ENCODE measurements at regions not wholly inside any gene's neighbourhood (a gene's known extent, or its start where the extent isn't known, plus 50 kb on each side); places are given as distances from the start of the nearest gene placed in this dataset.

DNA sequence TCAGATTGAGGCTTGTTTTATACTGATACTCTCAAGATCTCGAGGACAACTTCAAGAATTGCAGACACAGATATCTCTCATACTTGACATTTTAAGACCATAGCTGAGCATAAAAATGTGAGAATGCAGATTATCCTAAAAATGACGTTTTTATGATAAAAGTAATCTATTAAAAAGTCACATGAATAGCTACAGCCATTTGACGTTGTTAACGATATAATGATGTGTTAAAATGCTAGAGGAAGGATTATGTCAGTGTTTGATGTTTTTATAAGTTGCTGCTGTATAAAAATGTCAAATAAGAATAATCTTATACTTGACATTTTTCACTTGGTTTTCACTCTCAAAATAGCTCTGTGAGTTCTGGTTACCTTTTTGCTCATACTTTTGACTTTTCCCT is 67.1 kb upstream of the NPVF start:
- no peaks in the 10 kb centered on the region for H3K4me1 ChIP-seq (ENCODE audit: control insufficient read depth in 2 of 2, insufficient read depth in 2 of 2, low read length in 2 of 2)
- H3K4me3 ChIP-seq (ENCODE audit: control extremely low read depth in 1 of 5, extremely low read depth in 1 of 5, insufficient read depth in 1 of 5, low read depth in 2 of 5, low read length in 4 of 5): no peak overlapping the region
- H2AFZ ChIP-seq (ENCODE audit: insufficient read depth, low read depth, low read length, poor library complexity, severe bottlenecking): no peak overlapping the region
- H3K9me3 Mint-ChIP-seq (ENCODE audit: insufficient read depth): no peaks in the 10 kb centered on the region
- H4K20me1 ChIP-seq (ENCODE audit: control insufficient read depth, insufficient read depth, low read length, poor library complexity, severe bottlenecking): no peaks in the 10 kb centered on the region
- H3K4me3 Mint-ChIP-seq: no peak overlapping the region
- no peaks in the 10 kb centered on the region for H3K9me3 ChIP-seq (ENCODE audit: control extremely low read depth in 1 of 3, control insufficient read depth in 2 of 3, insufficient read depth in 1 of 3, low read length in 2 of 3)
- H3K79me2 ChIP-seq (ENCODE audit: control insufficient read depth, insufficient read depth, low read length): no peaks in the 10 kb centered on the region
- H3K27ac ChIP-seq (ENCODE audit: low read length in 2 of 2): no peak overlapping the region
- no CpG with 5 or more reads among the region's 4 CpGs for WGBS (ENCODE audit: insufficient coverage)
- DNase-seq (no peak), ATAC-seq (ENCODE audit: low read depth) (no peak)
- ChIA-PET CTCF (no interaction called here), POLR2A (no interaction called here)
- no peak overlapping the region for H3K9ac ChIP-seq (ENCODE audit: low read length)
- H3K4me1 Mint-ChIP-seq: no peaks in the 10 kb centered on the region
- H3K27me3 Mint-ChIP-seq: peaks cover 14% of the 10 kb centered on the region
- H3K4me2 ChIP-seq (replicated peaks; ENCODE audit: low read depth, low read length, poor library complexity, severe bottlenecking): no peak overlapping the region
- no peaks in the 10 kb centered on the region for H3K36me3 ChIP-seq (replicated peaks in 1 of 2; ENCODE audit: control extremely low read depth in 1 of 2, control insufficient read depth in 1 of 2, extremely low read depth in 1 of 2, insufficient read depth in 2 of 2, low read length in 1 of 2)
- no peak overlapping the region for H3K27ac Mint-ChIP-seq
- TF ChIP-seq, protein P1, sequence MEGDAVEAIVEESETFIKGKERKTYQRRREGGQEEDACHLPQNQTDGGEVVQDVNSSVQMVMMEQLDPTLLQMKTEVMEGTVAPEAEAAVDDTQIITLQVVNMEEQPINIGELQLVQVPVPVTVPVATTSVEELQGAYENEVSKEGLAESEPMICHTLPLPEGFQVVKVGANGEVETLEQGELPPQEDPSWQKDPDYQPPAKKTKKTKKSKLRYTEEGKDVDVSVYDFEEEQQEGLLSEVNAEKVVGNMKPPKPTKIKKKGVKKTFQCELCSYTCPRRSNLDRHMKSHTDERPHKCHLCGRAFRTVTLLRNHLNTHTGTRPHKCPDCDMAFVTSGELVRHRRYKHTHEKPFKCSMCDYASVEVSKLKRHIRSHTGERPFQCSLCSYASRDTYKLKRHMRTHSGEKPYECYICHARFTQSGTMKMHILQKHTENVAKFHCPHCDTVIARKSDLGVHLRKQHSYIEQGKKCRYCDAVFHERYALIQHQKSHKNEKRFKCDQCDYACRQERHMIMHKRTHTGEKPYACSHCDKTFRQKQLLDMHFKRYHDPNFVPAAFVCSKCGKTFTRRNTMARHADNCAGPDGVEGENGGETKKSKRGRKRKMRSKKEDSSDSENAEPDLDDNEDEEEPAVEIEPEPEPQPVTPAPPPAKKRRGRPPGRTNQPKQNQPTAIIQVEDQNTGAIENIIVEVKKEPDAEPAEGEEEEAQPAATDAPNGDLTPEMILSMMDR (IDR thresholded peaks at IDR 0.05): no peak
- H3K27me3 ChIP-seq (replicated peaks in 1 of 4; ENCODE audit: control extremely low read depth in 1 of 4, control insufficient read depth in 3 of 4, insufficient read depth in 4 of 4, low read length in 3 of 4): no peaks in the 10 kb centered on the region
- intact Hi-C loops (cut with micrococcal nuclease): no loop called here

DNA sequence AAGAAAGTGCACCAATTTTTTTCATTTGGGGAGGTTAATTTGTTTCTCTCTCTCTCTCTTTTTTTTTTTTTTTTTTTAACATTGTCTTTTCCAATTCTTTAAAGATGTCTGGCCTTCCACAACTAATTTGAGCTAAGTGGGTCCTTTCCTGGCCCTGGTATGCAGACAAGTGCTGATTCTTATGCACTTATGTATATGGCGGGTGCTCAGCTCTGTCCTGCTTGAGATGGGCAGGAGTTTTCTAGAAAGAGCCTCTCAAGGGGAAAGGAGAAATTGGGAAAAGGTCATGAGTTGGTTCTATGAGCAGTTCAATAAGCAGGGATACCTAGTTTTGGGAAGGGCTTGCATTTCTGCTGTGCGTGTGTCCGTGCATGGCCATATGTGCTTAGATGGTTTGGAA is 67.8 kb upstream of the NPVF start:
- ChIA-PET CTCF (no interaction called here), POLR2A (no interaction called here)
- DNase-seq (no peak), ATAC-seq (ENCODE audit: low read depth) (no peak)
- no peaks in the 10 kb centered on the region for H3K9me3 Mint-ChIP-seq (ENCODE audit: insufficient read depth)
- Histone ChIP-seq H3K36me3 (replicated peaks in 1 of 2; ENCODE audit: control extremely low read depth in 1 of 2, control insufficient read depth in 1 of 2, extremely low read depth in 1 of 2, insufficient read depth in 2 of 2, low read length in 1 of 2) (no peaks in the 10 kb centered on the region), H3K4me2 (replicated peaks; ENCODE audit: low read depth, low read length, poor library complexity, severe bottlenecking) (no peak overlapping the region), H3K4me3 (ENCODE audit: control extremely low read depth in 1 of 5, extremely low read depth in 1 of 5, insufficient read depth in 1 of 5, low read depth in 2 of 5, low read length in 4 of 5) (no peak overlapping the region), H3K9ac (ENCODE audit: low read length) (no peak overlapping the region), H2AFZ (ENCODE audit: insufficient read depth, low read depth, low read length, poor library complexity, severe bottlenecking) (no peak overlapping the region), H4K20me1 (ENCODE audit: control insufficient read depth, insufficient read depth, low read length, poor library complexity, severe bottlenecking) (no peaks in the 10 kb centered on the region), H3K9me3 (ENCODE audit: control extremely low read depth in 1 of 3, control insufficient read depth in 2 of 3, insufficient read depth in 1 of 3, low read length in 2 of 3) (no peaks in the 10 kb centered on the region), H3K27ac (ENCODE audit: low read length in 2 of 2) (no peak overlapping the region), H3K27me3 (replicated peaks in 1 of 4; ENCODE audit: control extremely low read depth in 1 of 4, control insufficient read depth in 3 of 4, insufficient read depth in 4 of 4, low read length in 3 of 4) (no peaks in the 10 kb centered on the region), H3K4me1 (ENCODE audit: control insufficient read depth in 2 of 2, insufficient read depth in 2 of 2, low read length in 2 of 2) (no peaks in the 10 kb centered on the region), H3K79me2 (ENCODE audit: control insufficient read depth, insufficient read depth, low read length) (no peaks in the 10 kb centered on the region)
- TF ChIP-seq, protein P1 (IDR thresholded peaks at IDR 0.05): no peak
- H3K4me1 Mint-ChIP-seq: no peaks in the 10 kb centered on the region
- intact Hi-C loops (cut with micrococcal nuclease): no loop called here
- WGBS (ENCODE audit: insufficient coverage): 100% methylated on average over 1 of the region's 3 CpGs
- peaks cover 14% of the 10 kb centered on the region for H3K27me3 Mint-ChIP-seq
- no peak overlapping the region for H3K4me3 Mint-ChIP-seq
- no peak overlapping the region for H3K27ac Mint-ChIP-seq
